ENCODE measurements at regions not wholly inside any gene's neighbourhood (a gene's known extent, or its start where the extent isn't known, plus 50 kb on each side); places are given as distances from the start of the nearest gene placed in this dataset.
"Not testable (repeated sequence)": the region's sequence is repeated elsewhere in the genome, so short reads cannot be mapped to it uniquely, and the experiment has no call there.

DNA sequence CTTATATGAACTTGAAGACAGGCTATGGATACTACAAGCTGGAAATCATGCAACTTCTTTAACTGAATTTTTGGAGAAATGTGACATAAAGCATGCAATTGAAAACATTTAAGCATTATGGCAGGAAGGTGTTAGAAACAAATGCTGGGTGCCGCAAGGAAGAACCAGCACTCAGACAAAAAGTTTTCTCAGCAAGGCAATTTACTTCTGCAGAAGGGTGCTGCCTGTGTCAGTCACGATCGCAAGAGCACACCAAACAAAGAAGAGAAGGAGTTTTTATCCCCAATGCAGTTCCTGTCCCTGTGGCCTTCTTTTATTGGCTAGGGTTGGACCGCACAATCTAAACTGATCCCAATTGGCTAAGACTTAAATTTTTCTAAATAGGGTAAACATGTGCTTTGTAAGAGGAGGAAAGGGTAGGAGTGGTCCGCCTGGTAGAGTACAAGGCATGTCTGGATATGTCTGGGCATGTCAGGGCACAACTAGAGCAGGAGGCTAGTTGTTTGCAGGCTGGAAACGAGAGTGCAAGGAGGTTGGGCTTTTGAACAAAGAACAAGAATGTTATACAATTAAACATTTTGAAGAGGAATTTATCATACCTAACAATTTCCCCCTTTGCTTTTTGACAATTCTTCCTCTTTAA lies 109.6 kb upstream of the FAM3C start:
- TF ChIP-seq GATA1 (IDR thresholded peaks at IDR 0.05; ENCODE audit: low read depth, low read length) (no peak), POLR2A (IDR thresholded peaks at IDR 0.05; ENCODE audit: low read length) (no peak)
- no peak for DNase-seq

DNA sequence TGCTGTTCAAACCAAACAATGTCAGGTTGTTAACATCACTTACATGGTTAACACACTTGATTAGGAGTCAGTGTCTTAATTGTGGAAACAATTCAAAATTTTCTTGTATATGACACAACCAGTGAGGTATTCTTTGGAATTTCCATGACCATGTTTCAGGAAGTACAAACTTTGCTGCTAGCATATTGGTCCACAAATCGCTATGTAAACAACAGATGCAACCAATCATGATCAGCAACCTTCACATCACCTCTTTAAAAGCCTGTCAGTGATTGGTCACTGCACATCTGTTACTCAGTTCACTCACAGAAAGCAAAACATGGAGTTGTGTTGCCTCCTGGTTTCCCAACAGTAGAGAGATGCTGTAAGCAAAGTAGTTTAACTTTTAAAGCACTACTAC lies 108.9 kb upstream of the FAM3C start:
- TF ChIP-seq GATA1 (IDR thresholded peaks at IDR 0.05; ENCODE audit: low read depth, low read length), result no peak
- no peak for TF ChIP-seq POLR2A (IDR thresholded peaks at IDR 0.05; ENCODE audit: low read length)
- no peak for DNase-seq

DNA sequence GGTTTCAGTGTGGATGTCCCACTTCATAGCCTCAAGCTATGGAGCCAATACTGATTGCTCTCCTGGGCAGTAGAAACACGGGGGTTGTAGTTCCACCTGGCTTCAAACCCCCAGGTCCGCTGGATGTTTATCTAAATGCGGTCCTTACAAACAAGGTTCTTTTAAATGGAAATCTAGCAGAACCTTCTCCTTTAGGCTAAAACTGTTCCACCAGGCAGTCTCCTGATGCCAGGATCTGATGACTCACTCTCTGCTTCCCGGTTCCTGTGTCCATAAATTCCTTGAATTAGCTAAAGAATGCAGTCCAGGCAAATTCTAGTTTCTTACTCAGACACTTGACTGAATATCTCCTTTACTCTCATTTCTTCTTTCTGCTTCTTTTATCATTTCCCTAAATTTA lies 108.4 kb upstream of the FAM3C start:
- no peak for TF ChIP-seq POLR2A (IDR thresholded peaks at IDR 0.05; ENCODE audit: low read length)
- TF ChIP-seq GATA1 (IDR thresholded peaks at IDR 0.05; ENCODE audit: low read depth, low read length), result no peak
- no peak for DNase-seq

DNA sequence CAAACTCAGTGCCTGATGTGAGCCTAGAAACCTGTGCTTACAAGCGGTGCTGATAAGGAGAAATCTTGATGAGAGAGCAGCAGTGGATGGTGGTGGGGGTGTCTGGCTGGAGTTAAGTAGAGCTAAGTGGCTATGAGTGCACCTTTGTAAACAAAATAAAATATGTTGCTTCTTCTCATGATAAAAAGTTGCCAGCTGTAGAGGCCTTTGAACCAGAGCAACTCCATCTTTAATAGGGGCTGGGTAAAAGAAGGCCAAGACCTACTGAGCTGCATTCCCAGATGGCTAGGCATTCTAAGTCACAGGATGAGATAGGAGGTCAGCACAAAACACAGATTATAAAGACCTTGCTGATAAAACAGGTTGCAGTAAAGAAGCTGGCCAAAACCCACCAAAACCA lies 107.6 kb upstream of the FAM3C start:
- no peak for DNase-seq
- no peak for TF ChIP-seq GATA1 (IDR thresholded peaks at IDR 0.05; ENCODE audit: low read depth, low read length)
- no peak for TF ChIP-seq POLR2A (IDR thresholded peaks at IDR 0.05; ENCODE audit: low read length)

DNA sequence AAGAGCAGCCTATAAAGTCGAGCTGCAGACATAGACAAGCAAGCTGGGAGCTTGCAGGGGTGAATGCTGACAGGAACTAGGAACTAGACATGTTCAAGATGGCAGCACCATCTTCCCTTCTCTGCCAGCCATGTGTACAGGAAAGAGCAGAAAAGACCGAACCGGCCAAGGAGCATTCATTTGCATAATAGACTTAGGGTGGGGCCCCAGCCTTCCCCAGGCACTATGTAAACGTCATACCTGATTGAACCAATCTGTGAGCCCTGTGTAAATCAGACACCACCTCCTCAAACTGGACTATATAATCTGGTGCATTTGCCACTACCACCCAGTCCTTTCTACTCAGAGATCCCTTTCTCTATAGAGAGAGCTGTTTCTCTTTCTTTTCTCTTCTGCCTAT lies 106.9 kb upstream of the FAM3C start:
- no peak for TF ChIP-seq GATA1 (IDR thresholded peaks at IDR 0.05; ENCODE audit: low read depth, low read length)

DNA sequence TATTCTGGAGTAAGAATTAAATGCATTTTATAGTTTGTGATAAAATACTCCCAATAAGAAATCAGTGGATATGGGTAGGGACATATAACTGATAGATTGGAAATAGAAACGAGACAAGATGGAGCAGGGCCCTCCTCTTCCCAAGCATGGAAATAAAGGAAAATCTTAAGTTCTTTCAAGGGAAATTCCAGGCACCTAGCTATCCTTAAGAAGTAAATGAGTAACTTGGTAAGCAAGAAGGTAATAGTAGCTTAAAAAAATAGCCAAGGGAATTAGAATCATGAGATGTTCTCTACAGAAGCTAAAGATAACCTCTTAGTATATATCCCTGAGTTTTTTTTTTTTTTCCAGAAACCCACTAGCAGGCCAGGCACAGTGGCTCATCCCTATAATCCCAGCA lies 105.5 kb upstream of the FAM3C start:
- TF ChIP-seq GATA1 (IDR thresholded peaks at IDR 0.05; ENCODE audit: low read depth, low read length) (no peak), POLR2A (IDR thresholded peaks at IDR 0.05; ENCODE audit: low read length) (no peak)
- no peak for DNase-seq

More for the DNA sequence above, 106.9 kb upstream of the FAM3C start:
- no peak for DNase-seq

DNA sequence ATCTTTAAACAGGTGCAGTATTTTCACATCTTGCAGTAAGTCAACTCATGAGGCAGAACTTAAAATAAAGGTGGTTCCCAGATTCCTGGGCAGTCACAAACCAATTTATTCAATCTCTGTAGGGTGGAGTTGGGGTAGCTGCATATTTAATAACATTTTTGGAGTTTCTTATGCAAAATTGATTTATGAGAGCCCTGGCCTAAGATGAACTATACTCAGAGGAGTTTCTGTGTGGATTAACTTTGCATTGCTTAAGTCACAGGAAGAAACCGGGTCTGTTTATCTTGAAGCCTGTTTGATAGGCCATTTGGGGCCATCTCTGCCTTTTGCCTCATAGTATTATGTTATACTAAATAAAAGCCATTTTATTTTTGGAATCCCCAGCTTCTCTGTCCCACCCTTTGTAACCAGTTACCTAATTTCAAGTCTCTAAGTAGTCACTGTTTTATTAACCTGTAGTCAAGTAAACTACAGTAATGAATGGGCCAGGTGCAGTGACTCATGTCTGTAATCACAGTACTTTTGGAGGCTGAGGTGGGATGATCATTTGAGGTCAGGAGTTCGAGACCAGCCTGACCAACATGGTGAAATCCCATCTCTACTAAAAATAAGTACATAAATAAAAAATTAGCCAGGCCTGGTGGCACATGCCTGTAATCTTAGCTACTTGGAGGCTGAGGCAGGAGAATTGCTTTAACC lies 104.4 kb upstream of the FAM3C start:
- TF ChIP-seq GATA1 (IDR thresholded peaks at IDR 0.05; ENCODE audit: low read depth, low read length) (no peak), POLR2A (IDR thresholded peaks at IDR 0.05; ENCODE audit: low read length) (no peak)
- no peak for DNase-seq

DNA sequence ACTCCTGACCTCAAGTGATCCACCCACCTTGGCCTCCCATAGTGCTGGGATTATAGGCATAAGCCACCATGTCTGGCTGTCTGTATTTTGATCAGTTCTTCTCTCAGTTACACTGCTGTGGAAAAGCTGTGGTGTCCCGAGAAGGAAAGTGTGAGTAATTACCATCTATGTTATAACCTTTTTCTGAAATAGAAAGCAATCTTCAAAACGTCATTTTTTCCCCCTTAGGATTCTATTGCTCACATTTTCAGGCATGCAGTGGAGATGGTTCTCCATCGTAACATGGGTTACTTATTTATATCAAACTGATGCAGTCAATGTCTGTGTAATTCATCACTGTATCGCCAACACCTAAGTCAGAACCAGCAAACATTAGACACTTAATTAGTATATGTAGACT lies 103.5 kb upstream of the FAM3C start:
- no peak for DNase-seq
- TF ChIP-seq POLR2A (IDR thresholded peaks at IDR 0.05; ENCODE audit: low read length) (no peak), GATA1 (IDR thresholded peaks at IDR 0.05; ENCODE audit: low read depth, low read length) (no peak)

DNA sequence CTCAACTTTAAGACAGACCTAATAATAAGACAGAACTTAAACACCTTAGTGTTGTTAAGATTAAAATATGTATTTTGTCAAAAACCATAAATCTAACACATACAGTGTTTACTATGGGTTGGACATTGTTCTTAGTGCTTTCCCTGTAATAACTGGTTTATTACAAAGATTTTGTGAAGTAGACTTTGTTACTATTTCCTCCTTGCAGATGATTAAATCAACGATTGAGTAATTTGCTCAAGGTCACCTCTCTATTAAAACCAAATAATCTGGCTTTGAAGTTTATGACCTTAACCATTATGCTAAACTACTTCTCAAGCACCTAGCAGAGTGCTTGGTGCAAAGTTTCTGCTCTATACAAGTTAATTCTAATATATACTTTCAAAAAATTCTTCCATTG lies 102.7 kb upstream of the FAM3C start:
- TF ChIP-seq POLR2A (IDR thresholded peaks at IDR 0.05; ENCODE audit: low read length) (no peak), GATA1 (IDR thresholded peaks at IDR 0.05; ENCODE audit: low read depth, low read length) (no peak)
- no peak for DNase-seq

DNA sequence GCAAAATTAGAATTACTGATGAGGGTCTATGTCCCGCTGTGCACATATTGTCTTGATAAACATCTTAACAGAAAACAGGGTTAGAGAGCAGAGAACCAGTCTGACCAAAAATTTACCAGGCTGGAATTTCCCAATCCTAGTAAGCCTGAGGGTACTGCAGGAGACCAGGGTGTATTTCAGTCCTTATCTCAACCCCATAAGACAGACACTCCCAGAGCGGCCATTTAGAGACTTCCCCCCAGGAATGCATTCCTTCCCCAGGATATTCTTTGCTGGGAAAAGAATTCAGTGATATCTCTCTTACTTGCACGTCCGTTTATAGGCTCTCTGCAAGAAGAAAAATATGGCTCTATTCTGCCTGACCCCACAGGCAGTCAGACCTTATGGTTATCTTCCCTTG lies 101.4 kb upstream of the FAM3C start:
- DNase-seq, result not testable (repeated sequence)

DNA sequence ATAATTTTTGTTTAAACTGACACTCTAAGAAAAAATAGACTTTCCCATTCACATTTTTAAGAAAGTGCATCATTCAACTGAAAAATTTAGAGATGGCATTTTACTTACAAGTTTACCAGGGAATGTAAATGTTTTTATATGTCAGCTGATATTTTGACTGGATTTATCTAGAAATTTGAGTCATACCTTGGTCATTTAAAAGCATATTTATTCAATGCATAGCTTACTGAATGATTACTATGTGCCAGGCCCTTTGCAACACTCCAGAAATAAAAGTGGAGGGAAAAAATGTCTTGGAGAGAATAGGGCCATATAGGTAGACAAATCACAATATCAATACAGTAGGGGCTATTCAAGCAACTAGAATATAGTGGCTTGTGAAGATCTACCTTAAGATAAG lies 98.4 kb upstream of the FAM3C start:
- TF ChIP-seq GATA1 (IDR thresholded peaks at IDR 0.05; ENCODE audit: low read depth, low read length) (no peak), POLR2A (IDR thresholded peaks at IDR 0.05; ENCODE audit: low read length) (no peak)
- DNase-seq, result no peak

DNA sequence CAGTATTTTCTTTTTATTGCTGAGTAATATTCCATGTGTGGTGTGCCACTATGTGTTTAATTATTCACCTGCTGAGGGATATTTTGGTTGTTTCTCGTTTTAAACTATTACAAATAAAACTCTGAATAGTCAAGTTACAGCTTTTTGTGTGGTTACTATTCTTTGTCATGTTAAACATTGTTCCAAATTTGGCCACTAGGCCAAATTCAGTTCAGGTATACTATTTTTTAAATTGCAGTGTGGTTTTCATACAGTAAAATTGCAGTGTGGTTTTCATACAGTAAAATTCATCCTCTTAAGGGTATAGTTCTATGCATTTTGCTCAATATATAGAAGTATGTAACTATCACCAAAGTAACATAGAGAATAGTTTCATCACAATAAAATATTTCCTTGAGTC lies 97.4 kb upstream of the FAM3C start:
- TF ChIP-seq GATA1 (IDR thresholded peaks at IDR 0.05; ENCODE audit: low read depth, low read length) (no peak), POLR2A (IDR thresholded peaks at IDR 0.05; ENCODE audit: low read length) (no peak)
- no peak for DNase-seq

DNA sequence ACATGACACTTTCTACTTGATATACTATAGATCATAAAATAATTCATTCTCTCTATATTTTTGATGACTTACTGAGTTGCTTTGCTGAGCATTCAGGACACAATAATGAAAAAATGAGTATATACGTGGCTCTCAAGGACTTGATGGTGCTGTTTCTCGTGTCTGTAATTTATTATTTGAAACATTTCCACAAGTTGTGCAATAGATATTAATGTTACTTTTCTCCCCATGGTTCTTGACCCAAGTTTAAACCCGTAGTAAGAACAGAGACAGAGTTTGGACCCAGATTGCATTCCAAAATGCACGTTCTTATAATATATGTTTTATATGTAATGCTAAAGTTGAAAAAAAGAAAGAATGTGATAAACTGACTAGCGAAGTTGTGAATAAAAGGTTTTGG lies 94.2 kb upstream of the FAM3C start:
- no peak for TF ChIP-seq GATA1 (IDR thresholded peaks at IDR 0.05; ENCODE audit: low read depth, low read length)
- no peak for TF ChIP-seq POLR2A (IDR thresholded peaks at IDR 0.05; ENCODE audit: low read length)
- no peak for DNase-seq

DNA sequence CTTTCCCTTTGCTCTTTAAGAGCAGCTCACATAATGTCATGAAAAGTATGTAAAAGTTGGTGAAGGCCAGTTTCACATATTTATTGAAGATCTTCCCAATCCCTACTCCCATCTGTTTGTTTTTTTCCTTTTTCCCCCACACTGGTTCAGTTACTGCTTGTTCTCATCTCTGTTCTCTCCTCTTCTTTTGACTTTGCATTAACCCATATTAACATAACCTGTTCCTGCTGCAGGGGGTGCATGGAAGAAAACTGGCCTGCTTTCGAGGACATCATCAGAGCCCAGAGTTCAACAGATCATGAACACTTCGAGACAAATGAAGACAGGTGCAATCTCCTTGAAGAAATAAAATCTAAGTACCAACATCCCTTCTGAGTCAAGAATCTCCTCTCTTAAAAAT lies 93.3 kb upstream of the FAM3C start:
- TF ChIP-seq POLR2A (IDR thresholded peaks at IDR 0.05; ENCODE audit: low read length) (no peak), GATA1 (IDR thresholded peaks at IDR 0.05; ENCODE audit: low read depth, low read length) (no peak)
- no peak for DNase-seq

DNA sequence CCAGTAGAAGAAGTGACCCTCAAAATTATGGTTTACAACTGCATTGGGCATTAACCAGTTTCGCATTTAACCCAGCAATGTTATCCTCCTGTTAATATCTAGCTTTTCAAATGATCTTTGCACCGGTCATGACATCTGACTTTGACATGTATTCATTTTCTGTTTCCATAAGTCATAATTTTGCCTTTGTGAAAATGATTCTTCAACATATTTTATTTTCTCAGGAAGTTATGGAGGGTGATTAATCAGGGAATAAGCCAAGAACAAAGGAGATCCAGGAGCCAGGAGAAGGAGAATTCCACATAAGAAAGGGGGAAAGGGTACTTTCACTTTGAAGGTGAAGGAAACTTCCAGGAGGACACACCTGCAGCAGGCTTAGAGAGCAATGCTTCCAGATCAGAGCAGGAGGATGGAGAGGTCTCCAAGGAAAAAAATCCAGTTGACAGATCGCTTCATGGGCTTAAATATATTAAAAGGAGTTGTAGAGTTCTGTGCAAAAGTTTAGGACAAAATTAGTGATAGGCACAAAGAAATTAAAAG lies 92.1 kb upstream of the FAM3C start:
- no peak for DNase-seq
- TF ChIP-seq POLR2A (IDR thresholded peaks at IDR 0.05; ENCODE audit: low read length) (no peak), GATA1 (IDR thresholded peaks at IDR 0.05; ENCODE audit: low read depth, low read length) (no peak)
